Calu3 (cell line): ENCODE measurements at regions not wholly inside any gene's neighbourhood (a gene's known extent, or its start where the extent isn't known, plus 50 kb on each side); places are given as distances from the start of the nearest gene placed in this dataset.

ENCODE experiments used
- BruUV-seq: library from RNA; stranded (reverse); fragments of 400-500 nt; replicated peaks from 2 replicates; lab custom pipeline; 2021; lab: Mats Ljungman, UMichigan
- CTCF ChIA-PET: fragments of 300-600 bp; sonication (Branson Sonifier 250); formaldehyde crosslinking; loops from one replicate; lab custom pipeline; 2022; ENCODE audit warnings: antibody characterized with exemption; lab: Charles Lee
- DNase-seq: peaks from one replicate; pipeline ENCODE4 v3.0.0; 2022
- H3K27ac Mint-ChIP-seq: one replicate; pipeline ENCODE4 v1.8.0; 2022; ENCODE audit warnings: mixed read lengths; ENCODE audit not compliant: unreplicated experiment
- H3K27me3 Mint-ChIP-seq: one replicate; pipeline ENCODE4 v1.8.0; 2022; ENCODE audit warnings: mixed read lengths; ENCODE audit not compliant: unreplicated experiment
- H3K36me3 Mint-ChIP-seq: one replicate; pipeline ENCODE4 v1.8.0; 2022; ENCODE audit warnings: mild to moderate bottlenecking, moderate library complexity, mixed read lengths; ENCODE audit not compliant: insufficient read depth, unreplicated experiment
- H3K4me1 Mint-ChIP-seq: one replicate; pipeline ENCODE4 v1.8.0; 2022; ENCODE audit warnings: mild to moderate bottlenecking, low read depth, mixed read lengths; ENCODE audit not compliant: unreplicated experiment
- H3K4me3 Mint-ChIP-seq: one replicate; pipeline ENCODE4 v1.8.0; 2022; ENCODE audit warnings: mild to moderate bottlenecking, low read depth, moderate library complexity, mixed read lengths; ENCODE audit not compliant: unreplicated experiment
- H3K9me3 Mint-ChIP-seq: one replicate; pipeline ENCODE4 v1.8.0; 2022; ENCODE audit warnings: low read depth, mixed read lengths; ENCODE audit not compliant: unreplicated experiment
- intact Hi-C: fragments of 100-400 bp; cut with micrococcal nuclease; formaldehyde crosslinking; loops from one replicate; pipeline ENCODE4 v1.10.0; 2022; ENCODE audit not compliant: unreplicated experiment
- TF ChIP-seq, protein P1 (sequence below): fragments of 200-600 bp; IDR thresholded peaks from one replicate; pipeline ENCODE4 v1.8.0; 2022; ENCODE audit warnings: antibody characterized with exemption; ENCODE audit not compliant: unreplicated experiment

DNA sequence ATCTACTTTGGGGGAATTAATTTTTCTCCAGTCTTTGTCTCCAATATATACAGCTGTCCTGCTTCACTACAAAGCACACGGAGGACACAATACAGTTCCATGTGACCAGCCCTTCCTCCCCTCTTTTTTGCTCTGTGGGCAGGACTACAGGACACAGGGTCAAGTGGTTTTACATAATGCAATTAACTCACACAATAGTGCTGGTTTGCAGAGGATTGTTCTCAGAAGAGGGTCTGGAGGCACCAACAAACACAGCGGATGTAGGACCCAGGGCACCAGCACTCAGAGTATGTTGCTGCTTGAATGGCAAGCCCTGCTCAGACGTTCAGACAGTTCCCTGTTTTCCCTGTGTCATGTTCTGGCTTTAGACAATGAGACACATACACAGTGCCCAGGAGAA lies 52.0 kb upstream of the NPTX2 start:
- H3K4me1 Mint-ChIP-seq: peaks cover 15% of the 10 kb centered on the region
- intact Hi-C loops: no loop called here
- no peaks in the 10 kb centered on the region for H3K36me3 Mint-ChIP-seq
- peaks cover 35% of the 10 kb centered on the region for H3K27me3 Mint-ChIP-seq
- TF ChIP-seq, protein P1, sequence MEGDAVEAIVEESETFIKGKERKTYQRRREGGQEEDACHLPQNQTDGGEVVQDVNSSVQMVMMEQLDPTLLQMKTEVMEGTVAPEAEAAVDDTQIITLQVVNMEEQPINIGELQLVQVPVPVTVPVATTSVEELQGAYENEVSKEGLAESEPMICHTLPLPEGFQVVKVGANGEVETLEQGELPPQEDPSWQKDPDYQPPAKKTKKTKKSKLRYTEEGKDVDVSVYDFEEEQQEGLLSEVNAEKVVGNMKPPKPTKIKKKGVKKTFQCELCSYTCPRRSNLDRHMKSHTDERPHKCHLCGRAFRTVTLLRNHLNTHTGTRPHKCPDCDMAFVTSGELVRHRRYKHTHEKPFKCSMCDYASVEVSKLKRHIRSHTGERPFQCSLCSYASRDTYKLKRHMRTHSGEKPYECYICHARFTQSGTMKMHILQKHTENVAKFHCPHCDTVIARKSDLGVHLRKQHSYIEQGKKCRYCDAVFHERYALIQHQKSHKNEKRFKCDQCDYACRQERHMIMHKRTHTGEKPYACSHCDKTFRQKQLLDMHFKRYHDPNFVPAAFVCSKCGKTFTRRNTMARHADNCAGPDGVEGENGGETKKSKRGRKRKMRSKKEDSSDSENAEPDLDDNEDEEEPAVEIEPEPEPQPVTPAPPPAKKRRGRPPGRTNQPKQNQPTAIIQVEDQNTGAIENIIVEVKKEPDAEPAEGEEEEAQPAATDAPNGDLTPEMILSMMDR: no peak
- BruUV-seq: no TSS peak
- no peak overlapping the region for H3K4me3 Mint-ChIP-seq
- CTCF ChIA-PET: no interaction called here
- DNase-seq: no peak
- no peak overlapping the region for H3K27ac Mint-ChIP-seq
- H3K9me3 Mint-ChIP-seq: peaks cover 2% of the 10 kb centered on the region

DNA sequence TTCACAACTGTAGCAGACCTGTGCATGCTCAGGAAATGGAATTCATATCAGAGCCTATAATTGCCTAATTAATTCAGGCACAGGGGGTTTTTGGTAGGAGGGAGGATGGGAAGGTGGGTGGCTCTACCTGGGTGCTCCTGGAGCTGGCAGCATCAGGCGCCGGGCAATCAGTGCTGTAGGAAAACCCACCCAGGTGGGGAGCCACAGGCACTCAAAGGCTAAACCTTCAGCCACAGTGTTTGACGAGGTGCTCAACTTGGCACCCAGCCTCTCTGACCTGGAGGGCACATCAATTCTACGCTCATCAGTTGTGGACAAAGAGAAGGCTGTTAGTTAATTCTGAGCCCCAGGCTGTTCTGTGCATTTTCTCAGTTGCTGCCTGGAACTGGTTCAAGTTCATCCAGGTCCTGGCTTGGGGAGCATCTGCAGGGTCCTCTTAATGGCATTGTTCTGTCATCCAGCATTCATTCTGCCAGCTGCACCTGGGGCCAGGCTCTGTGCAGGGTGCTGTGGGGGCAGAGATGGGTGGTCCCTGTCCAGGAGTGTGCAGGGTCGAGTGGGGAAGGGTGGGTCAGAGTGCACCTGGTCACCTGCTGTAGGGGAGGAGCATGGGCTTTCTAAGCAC lies 54.1 kb upstream of the NPTX2 start:
- no peak for DNase-seq
- CTCF ChIA-PET: no interaction called here
- Mint-ChIP-seq H3K4me3 (no peak overlapping the region), H3K36me3 (no peaks in the 10 kb centered on the region), H3K4me1 (peaks cover 19% of the 10 kb centered on the region), H3K27me3 (peaks cover 45% of the 10 kb centered on the region), H3K27ac (no peak overlapping the region), H3K9me3 (peaks cover 2% of the 10 kb centered on the region)
- BruUV-seq: no TSS peak
- TF ChIP-seq, protein P1: no peak
- intact Hi-C loops: no loop called here

DNA sequence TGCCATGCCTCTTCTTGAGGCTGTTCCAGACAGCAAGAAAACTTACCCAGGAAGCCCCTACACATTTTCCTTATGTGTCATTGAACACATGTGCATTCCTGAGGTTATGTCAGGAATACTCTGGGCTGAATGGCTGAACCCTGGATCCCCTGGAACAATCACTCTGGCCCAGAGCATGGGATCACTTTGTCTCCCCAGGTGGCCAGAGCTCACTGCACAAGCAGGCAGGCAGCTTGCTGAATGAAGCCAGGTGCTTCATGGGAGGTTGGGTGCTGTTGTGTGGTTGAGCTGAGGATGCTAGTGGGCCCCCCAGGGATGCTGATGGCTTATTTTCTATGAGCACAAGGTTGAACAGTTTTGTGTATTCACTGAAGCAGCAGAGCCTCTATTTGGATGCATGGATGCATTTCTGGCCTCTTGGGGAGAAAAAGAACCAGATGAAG lies 54.7 kb upstream of the NPTX2 start:
- Mint-ChIP-seq H3K4me3 (no peak overlapping the region), H3K9me3 (peaks cover 2% of the 10 kb centered on the region), H3K36me3 (no peaks in the 10 kb centered on the region), H3K4me1 (peaks cover 19% of the 10 kb centered on the region), H3K27me3 (peaks cover 45% of the 10 kb centered on the region), H3K27ac (no peak overlapping the region)
- DNase-seq: no peak
- CTCF ChIA-PET: no interaction called here
- TF ChIP-seq, protein P1: no peak
- no TSS peak for BruUV-seq
- intact Hi-C loops: no loop called here

DNA sequence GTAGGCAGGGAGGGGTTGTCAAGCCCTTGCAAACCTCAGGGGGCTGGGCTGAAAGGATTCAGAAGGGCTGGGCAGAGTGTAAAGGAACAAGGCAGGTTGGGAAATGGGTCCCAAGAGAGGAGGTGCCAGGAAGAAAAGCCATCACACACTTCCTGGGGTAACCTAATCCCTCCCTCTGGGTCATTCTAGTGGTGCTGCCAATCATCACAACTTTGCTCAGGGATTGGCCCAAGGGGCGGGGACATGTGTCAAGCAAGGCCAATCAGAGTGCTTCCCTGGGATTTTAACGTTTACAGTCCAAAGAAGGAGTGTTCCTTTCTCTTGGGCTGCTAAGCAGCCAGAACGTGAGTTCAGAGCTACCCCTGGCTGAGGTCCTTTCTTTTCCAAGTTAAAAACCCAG lies 57.1 kb upstream of the NPTX2 start:
- CTCF ChIA-PET: no interaction called here
- Mint-ChIP-seq H3K4me3 (no peak overlapping the region), H3K4me1 (peaks cover 28% of the 10 kb centered on the region), H3K36me3 (peaks cover 4% of the 10 kb centered on the region), H3K27ac (no peak overlapping the region), H3K27me3 (peaks cover 26% of the 10 kb centered on the region), H3K9me3 (peaks cover 2% of the 10 kb centered on the region)
- intact Hi-C loops: no loop called here
- DNase-seq: no peak
- no TSS peak for BruUV-seq
- TF ChIP-seq, protein P1: no peak
